ENCODE measurements at regions not wholly inside any gene's neighbourhood (a gene's known extent, or its start where the extent isn't known, plus 50 kb on each side); places are given as distances from the start of the nearest gene placed in this dataset.

DNA sequence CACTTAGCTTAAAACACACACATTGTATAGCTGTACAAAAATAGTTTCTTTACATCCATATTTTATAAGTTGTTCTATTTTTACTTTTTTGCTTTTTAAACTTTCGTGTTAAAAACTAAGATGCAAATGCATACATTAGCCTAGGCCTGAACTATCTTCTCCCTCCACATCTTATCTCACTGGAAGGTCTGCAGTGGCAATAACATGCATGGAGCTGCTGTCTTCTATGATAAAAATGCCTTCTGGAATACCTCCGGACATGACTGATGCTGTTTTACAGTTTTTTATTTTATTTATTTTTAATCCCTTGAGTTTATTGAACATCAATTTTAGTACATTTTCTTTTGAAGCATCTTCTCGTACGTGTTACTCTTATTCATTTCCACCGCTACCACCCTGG is 112.3 kb upstream of the TSPAN8 start:
- FAIRE-seq (no peak), ATAC-seq (no peak), DNase-seq (ENCODE audit: low spot score) (no peak)
- TF ChIP-seq REPIN1 (CRISPR knock-in tag; IDR thresholded peaks at IDR 0.05; ENCODE audit: borderline replicate concordance, low read depth), result no peak
- TF ChIP-seq ZNF232 (CRISPR knock-in tag; IDR thresholded peaks at IDR 0.05; ENCODE audit: borderline replicate concordance), result no peak
- TF ChIP-seq ZNF205 (CRISPR knock-in tag; IDR thresholded peaks at IDR 0.05), result no peak
- TF ChIP-seq ZNF430 (CRISPR knock-in tag; IDR thresholded peaks at IDR 0.05), result no peak
- TF ChIP-seq, protein P1, sequence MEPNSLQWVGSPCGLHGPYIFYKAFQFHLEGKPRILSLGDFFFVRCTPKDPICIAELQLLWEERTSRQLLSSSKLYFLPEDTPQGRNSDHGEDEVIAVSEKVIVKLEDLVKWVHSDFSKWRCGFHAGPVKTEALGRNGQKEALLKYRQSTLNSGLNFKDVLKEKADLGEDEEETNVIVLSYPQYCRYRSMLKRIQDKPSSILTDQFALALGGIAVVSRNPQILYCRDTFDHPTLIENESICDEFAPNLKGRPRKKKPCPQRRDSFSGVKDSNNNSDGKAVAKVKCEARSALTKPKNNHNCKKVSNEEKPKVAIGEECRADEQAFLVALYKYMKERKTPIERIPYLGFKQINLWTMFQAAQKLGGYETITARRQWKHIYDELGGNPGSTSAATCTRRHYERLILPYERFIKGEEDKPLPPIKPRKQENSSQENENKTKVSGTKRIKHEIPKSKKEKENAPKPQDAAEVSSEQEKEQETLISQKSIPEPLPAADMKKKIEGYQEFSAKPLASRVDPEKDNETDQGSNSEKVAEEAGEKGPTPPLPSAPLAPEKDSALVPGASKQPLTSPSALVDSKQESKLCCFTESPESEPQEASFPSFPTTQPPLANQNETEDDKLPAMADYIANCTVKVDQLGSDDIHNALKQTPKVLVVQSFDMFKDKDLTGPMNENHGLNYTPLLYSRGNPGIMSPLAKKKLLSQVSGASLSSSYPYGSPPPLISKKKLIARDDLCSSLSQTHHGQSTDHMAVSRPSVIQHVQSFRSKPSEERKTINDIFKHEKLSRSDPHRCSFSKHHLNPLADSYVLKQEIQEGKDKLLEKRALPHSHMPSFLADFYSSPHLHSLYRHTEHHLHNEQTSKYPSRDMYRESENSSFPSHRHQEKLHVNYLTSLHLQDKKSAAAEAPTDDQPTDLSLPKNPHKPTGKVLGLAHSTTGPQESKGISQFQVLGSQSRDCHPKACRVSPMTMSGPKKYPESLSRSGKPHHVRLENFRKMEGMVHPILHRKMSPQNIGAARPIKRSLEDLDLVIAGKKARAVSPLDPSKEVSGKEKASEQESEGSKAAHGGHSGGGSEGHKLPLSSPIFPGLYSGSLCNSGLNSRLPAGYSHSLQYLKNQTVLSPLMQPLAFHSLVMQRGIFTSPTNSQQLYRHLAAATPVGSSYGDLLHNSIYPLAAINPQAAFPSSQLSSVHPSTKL (CRISPR knock-in tag; IDR thresholded peaks at IDR 0.05), result no peak
- no peak for TF ChIP-seq ZNF451 (CRISPR knock-in tag; IDR thresholded peaks at IDR 0.05)
- TF ChIP-seq SAP130 (CRISPR knock-in tag; IDR thresholded peaks at IDR 0.05; ENCODE audit: low read depth), result no peak
- no peak for TF ChIP-seq TCF12 (IDR thresholded peaks at IDR 0.05)
- no peak for TF ChIP-seq TCF12 (CRISPR knock-in tag; IDR thresholded peaks at IDR 0.05)
- TF ChIP-seq ZNF224 (CRISPR knock-in tag; IDR thresholded peaks at IDR 0.05), result no peak
- TF ChIP-seq PHF21A (CRISPR knock-in tag; IDR thresholded peaks at IDR 0.05), result no peak
- TF ChIP-seq YY1 (IDR thresholded peaks at IDR 0.05; ENCODE audit: insufficient read depth, insufficient replicate concordance, low read depth, low read length), result no peak
- TF ChIP-seq, protein P2, sequence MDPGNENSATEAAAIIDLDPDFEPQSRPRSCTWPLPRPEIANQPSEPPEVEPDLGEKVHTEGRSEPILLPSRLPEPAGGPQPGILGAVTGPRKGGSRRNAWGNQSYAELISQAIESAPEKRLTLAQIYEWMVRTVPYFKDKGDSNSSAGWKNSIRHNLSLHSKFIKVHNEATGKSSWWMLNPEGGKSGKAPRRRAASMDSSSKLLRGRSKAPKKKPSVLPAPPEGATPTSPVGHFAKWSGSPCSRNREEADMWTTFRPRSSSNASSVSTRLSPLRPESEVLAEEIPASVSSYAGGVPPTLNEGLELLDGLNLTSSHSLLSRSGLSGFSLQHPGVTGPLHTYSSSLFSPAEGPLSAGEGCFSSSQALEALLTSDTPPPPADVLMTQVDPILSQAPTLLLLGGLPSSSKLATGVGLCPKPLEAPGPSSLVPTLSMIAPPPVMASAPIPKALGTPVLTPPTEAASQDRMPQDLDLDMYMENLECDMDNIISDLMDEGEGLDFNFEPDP (CRISPR knock-in tag; conservative IDR thresholded peaks at IDR 0.05), result no peak
- no peak for TF ChIP-seq ZNF496 (CRISPR knock-in tag; IDR thresholded peaks at IDR 0.05; ENCODE audit: insufficient replicate concordance)
- no peak for TF ChIP-seq POLR2G (IDR thresholded peaks at IDR 0.05; ENCODE audit: low read depth, low read length)
- TF ChIP-seq ZFP82 (CRISPR knock-in tag; IDR thresholded peaks at IDR 0.05; ENCODE audit: borderline replicate concordance), result no peak
- TF ChIP-seq ZNF460 (CRISPR knock-in tag; IDR thresholded peaks at IDR 0.05; ENCODE audit: borderline replicate concordance), result no peak
- H3K27ac ChIP-seq (ENCODE audit: extremely low read length, insufficient read depth, low read length), result no peak overlapping the region
- ChIA-PET POLR2A (no interaction called here), CTCF (ENCODE audit: low intra/inter-chr PET ratio, low total read pairs) (no interaction called here)
- intact Hi-C loops (cut with micrococcal nuclease; ENCODE audit: unreplicated experiment) (no loop called here), in situ Hi-C loops (cut with HindIII; ENCODE audit: extremely low pct_ligation_motif_present, low pct_unique_long_range_greater_than_20kb) (no loop called here)
- no peak overlapping the region for H3K4me2 ChIP-seq (ENCODE audit: low read depth, low read length)
- no peaks in the 10 kb centered on the region for H3K4me1 ChIP-seq (ENCODE audit: insufficient read depth, low read length)
- no peaks in the 10 kb centered on the region for H3K27me3 ChIP-seq (ENCODE audit: control insufficient read depth in 1 of 2, insufficient read depth in 2 of 2, low read length in 2 of 2)
- no peak overlapping the region for H2AFZ ChIP-seq (ENCODE audit: low read length)
- H3K9ac ChIP-seq (ENCODE audit: insufficient read depth, low read depth, low read length), result no peak overlapping the region
- 41% methylated on average over 5 of the region's 5 CpGs for WGBS (ENCODE audit: low lambda C conversion rate)
- no peaks in the 10 kb centered on the region for H4K20me1 ChIP-seq (ENCODE audit: insufficient read depth, low read length)
- no peaks in the 10 kb centered on the region for H3K79me2 ChIP-seq (ENCODE audit: insufficient read depth, low read length)
- H3K4me3 ChIP-seq (replicated peaks in 1 of 3; ENCODE audit: insufficient read depth in 1 of 3, low read depth in 2 of 3, low read length in 3 of 3), result no peak overlapping the region
- no peaks in the 10 kb centered on the region for H3K9me3 ChIP-seq (ENCODE audit: low read length)
- no peaks in the 10 kb centered on the region for H3K36me3 ChIP-seq (replicated peaks in 1 of 2; ENCODE audit: control insufficient read depth in 1 of 2, insufficient read depth in 2 of 2, low read length in 2 of 2)
- no TSS peak for BruUV-seq (replicated peaks)
